NCI-H446 (cell line): ENCODE measurements at regions not wholly inside any gene's neighbourhood (a gene's known extent, or its start where the extent isn't known, plus 50 kb on each side); places are given as distances from the start of the nearest gene placed in this dataset.

Experiments used
- DNase-seq, 2 experiments: peaks; one replicate each; lab custom pipeline; 2025; lab: John Stamatoyannopoulos, UW

- no peak for DNase-seq
These were observed 188.2 kb upstream of the RMST start for GRCh38 chr12:97274386-97274785.

- DNase-seq = no peak
These were observed 187.3 kb upstream of the RMST start for GRCh38 chr12:97275256-97275655.

- DNase-seq = peak; percentile 4 to 73
These were observed 186.6 kb upstream of the RMST start for GRCh38 chr12:97275728-97276590.

- no peak for DNase-seq
These were observed 185.8 kb upstream of the RMST start for GRCh38 chr12:97276661-97277429.

GRCh38 chr12:97283297-97283696 is 179.3 kb upstream of the RMST start:
- no peak for DNase-seq

GRCh38 chr12:97288531-97288930 is 174.1 kb upstream of the RMST start:
- no peak for DNase-seq

GRCh38 chr12:97292588-97292987 is 170.0 kb upstream of the RMST start:
- DNase-seq = no peak

GRCh38 chr12:97293541-97293940 is 169.1 kb upstream of the RMST start:
- DNase-seq = no peak

GRCh38 chr12:97299847-97300246 is 162.8 kb upstream of the RMST start:
- no peak for DNase-seq

GRCh38 chr12:97300431-97300830 is 162.2 kb upstream of the RMST start:
- no peak for DNase-seq

- no peak for DNase-seq
These were observed 161.7 kb upstream of the RMST start for GRCh38 chr12:97300891-97301290.

GRCh38 chr12:97301576-97301975 is 161.0 kb upstream of the RMST start:
- DNase-seq = no peak

- DNase-seq = peak; percentile 9 to 40
These were observed 157.0 kb upstream of the RMST start for GRCh38 chr12:97305651-97306050.

- DNase-seq = no peak
These were observed 156.5 kb upstream of the RMST start for GRCh38 chr12:97306147-97306546.

- peak; percentile 33 to 68 for DNase-seq
These were observed 153.9 kb upstream of the RMST start for GRCh38 chr12:97308576-97309198.

GRCh38 chr12:97309921-97310320 is 152.7 kb upstream of the RMST start:
- DNase-seq = no peak

- peak in 1 of 2 experiments; percentile 3 for DNase-seq
These were observed 150.0 kb upstream of the RMST start for GRCh38 chr12:97312570-97313135.

- DNase-seq = no peak
These were observed 149.0 kb upstream of the RMST start for GRCh38 chr12:97313471-97314190.

GRCh38 chr12:97316321-97316720 is 146.3 kb upstream of the RMST start:
- no peak for DNase-seq

GRCh38 chr12:97321621-97322020 is 141.0 kb upstream of the RMST start:
- no peak for DNase-seq

GRCh38 chr12:97322388-97322787 is 140.2 kb upstream of the RMST start:
- no peak for DNase-seq

GRCh38 chr12:97323154-97323553 is 139.4 kb upstream of the RMST start:
- DNase-seq = no peak
